ENCODE measurements at regions not wholly inside any gene's neighbourhood (a gene's known extent, or its start where the extent isn't known, plus 50 kb on each side); places are given as distances from the start of the nearest gene placed in this dataset.

GRCh38 chr3:168249550-168250414 lies 154.1 kb upstream of the GOLIM4 start:
- no peak for TF ChIP-seq POLR2AphosphoS5 (IDR thresholded peaks at IDR 0.05; ENCODE audit: low read depth, low read length)
- peak; percentile 73 for TF ChIP-seq TAF1 (IDR thresholded peaks at IDR 0.05; ENCODE audit: borderline replicate concordance, low read depth, low read length)
